Mucosa of descending colon (tissue), 3 donors: ENCODE measurements at regions not wholly inside any gene's neighbourhood (a gene's known extent, or its start where the extent isn't known, plus 50 kb on each side); places are given as distances from the start of the nearest gene placed in this dataset.
A peak's percentile ranks its signal among the peaks of the same experiment; 100 is the strongest.
"Not testable (repeated sequence)": the region's sequence is repeated elsewhere in the genome, so short reads cannot be mapped to it uniquely, and the experiment has no call there.

Experiments
- ATAC-seq: fragments of 200-7000 bp; cut with Tn5 transposase; one replicate; pipeline ENCODE4 v1.9.1; 2020; ENCODE audit warnings: mild to moderate bottlenecking, moderate library complexity
- DNase-seq, 3 donors: peaks; one replicate each; pipeline ENCODE4 v3.0.0-alpha.2; 2020
- H3K36me3 ChIP-seq: fragments of 200-600 bp; one replicate; pipeline ENCODE4 v1.8.0; 2021; ENCODE audit warnings: low read depth, mild to moderate bottlenecking
- H3K4me1 ChIP-seq: fragments of 200-600 bp; one replicate; pipeline ENCODE4 v1.8.0; 2021; ENCODE audit warnings: low read depth, mild to moderate bottlenecking
- H3K4me3 ChIP-seq: fragments of 200-600 bp; one replicate; pipeline ENCODE4 v1.8.0; 2021; ENCODE audit warnings: mild to moderate bottlenecking
- H3K9me3 ChIP-seq: fragments of 200-600 bp; one replicate; pipeline ENCODE4 v1.8.0; 2021; ENCODE audit warnings: mild to moderate bottlenecking
- intact Hi-C, 2 donors: fragments of 100-400 bp; cut with DNase I in 1 of 2; cut with micrococcal nuclease in 1 of 2; formaldehyde crosslinking; loops; one replicate each; pipeline versions ENCODE4 v1.11.0 to v1.11.1; 2022; cut with DNase I, micrococcal nuclease
- TF ChIP-seq, protein P1 (sequence below): fragments of 200-600 bp; IDR thresholded peaks from one replicate; pipeline ENCODE4 v1.8.0; 2022; ENCODE audit warnings: antibody characterized with exemption, mild to moderate bottlenecking
- donor health status: DM: no; HTN: no; CAD: no; lungs with moderate emphysema.
- donor health status: DM: no; HTN: no; CAD: no.
- donor health status: DM: no; HTN: yes; CAD: no.

DNA sequence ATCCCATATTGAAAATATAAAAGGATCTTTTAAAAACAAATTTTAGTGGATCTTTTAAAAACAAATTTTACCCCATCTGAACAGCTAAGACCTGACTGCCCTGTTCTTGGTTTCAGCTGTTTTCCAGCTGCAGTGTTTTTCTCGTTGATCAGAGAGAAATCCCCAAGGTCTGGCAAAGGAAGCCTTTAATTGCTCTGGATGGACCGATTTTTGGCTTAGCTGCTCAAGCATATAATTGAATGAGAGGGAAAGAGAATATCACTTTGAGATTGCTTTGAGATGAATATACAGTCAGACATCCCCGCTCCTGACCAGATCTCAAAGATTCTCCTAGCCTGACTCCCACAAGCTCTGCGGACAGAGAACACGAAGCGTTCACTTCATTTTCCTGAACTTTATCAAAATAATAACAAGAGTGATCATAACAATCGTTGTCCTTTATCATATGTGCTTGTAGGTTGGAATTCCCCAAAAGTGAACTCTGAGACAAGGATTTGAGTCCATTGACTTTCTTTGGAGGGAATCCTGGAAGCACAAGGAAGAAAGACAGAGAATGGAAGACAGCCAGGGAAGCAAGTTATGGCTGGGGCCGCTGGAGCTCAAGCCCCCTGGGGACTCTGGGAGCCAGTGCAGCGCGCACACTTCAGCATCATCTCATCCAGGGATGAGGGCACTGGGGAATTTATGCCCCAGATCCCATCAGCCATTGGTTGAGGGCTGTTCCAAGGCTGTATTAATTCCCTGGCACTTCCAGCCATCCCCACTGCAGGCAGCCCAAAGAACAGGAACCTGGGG lies 101.3 kb downstream of the SNX5 start:
- intact Hi-C loops, result no loop called here

DNA sequence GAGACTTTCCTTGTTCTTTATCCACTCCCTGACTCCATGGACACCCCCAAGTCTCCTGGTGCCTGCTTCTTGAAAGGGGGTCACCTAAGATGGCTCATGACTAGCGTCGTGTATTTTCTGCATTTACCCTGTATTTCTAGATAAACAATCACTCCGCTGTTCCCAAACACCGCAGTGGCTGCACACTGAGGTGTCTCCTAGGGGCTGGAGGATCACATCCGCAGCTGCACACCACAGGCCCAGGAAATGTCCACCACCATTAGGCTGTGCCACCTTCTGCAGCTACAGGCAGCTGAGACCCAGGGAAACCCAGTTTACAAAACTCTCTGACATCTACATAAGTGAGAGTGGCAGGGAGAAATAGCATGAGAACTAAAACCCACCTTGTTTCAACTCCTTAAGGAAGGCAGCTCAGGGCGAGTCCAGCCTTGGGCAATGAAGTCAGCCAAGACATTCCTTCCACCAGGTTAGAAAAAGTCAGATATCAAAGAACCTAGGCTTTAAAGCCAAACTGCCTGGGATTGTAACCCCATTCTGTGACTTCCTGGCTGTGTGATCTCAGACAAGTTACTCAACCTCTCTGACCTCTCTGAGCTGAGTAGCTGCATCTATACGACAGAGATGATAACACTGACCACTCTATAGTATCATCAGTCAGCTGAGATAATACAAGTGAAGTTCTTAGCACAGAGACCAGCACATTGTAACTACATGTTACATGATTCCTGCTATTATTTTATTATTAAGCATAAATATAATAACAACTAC lies 102.2 kb downstream of the SNX5 start:
- H3K4me1 ChIP-seq, result peaks cover 27% of the 10 kb centered on the region
- no peaks in the 10 kb centered on the region for H3K36me3 ChIP-seq
- no peak overlapping the region for H3K4me3 ChIP-seq
- no peak for ATAC-seq
- TF ChIP-seq, protein P1, sequence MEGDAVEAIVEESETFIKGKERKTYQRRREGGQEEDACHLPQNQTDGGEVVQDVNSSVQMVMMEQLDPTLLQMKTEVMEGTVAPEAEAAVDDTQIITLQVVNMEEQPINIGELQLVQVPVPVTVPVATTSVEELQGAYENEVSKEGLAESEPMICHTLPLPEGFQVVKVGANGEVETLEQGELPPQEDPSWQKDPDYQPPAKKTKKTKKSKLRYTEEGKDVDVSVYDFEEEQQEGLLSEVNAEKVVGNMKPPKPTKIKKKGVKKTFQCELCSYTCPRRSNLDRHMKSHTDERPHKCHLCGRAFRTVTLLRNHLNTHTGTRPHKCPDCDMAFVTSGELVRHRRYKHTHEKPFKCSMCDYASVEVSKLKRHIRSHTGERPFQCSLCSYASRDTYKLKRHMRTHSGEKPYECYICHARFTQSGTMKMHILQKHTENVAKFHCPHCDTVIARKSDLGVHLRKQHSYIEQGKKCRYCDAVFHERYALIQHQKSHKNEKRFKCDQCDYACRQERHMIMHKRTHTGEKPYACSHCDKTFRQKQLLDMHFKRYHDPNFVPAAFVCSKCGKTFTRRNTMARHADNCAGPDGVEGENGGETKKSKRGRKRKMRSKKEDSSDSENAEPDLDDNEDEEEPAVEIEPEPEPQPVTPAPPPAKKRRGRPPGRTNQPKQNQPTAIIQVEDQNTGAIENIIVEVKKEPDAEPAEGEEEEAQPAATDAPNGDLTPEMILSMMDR, result no peak
- intact Hi-C loops, result no loop called here
- no peak for DNase-seq
- H3K9me3 ChIP-seq, result no peaks in the 10 kb centered on the region

More for the DNA sequence above, 101.3 kb downstream of the SNX5 start:
- H3K4me3 ChIP-seq, result no peak overlapping the region
- TF ChIP-seq, protein P1, result no peak
- peaks cover 21% of the 10 kb centered on the region for H3K4me1 ChIP-seq
- ATAC-seq, result no peak
- H3K9me3 ChIP-seq, result no peaks in the 10 kb centered on the region
- DNase-seq, result no peak
- H3K36me3 ChIP-seq, result no peaks in the 10 kb centered on the region

DNA sequence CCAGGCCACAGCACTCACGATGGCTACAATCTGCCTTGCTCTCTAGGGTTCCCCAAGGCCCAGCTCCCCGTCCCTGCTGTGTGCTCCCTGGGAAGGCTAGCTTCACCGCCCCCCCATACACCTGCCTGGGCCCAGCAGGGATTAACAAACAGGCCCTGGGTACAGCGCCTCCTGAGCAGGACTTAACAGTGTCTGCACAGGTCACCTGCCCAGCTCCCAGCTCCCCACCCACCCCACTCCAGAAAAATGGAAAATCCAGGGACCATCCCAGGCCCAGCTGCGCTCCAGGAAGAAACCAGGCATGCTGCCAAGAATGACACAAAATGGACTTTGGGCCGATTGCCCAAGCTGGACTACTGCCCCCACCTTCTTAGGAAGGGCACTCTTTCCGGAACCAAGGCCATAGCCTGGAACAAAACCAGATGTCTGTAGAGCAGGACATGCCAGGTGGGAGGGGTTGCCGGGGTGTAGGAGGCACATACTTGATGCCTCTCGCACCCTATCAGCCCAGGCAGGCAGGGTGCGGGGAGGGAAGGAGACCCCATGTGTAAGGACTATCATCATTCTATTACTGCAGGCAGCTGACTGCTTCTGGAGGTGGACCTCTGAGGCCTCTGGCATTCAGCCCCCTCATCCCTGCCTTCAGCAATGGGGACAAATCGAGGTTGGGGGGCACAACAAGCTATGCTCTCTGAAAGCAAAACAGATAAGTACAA lies 104.9 kb downstream of the SNX5 start:
- H3K4me3 ChIP-seq, result no peak overlapping the region
- H3K4me1 ChIP-seq, result peaks cover 46% of the 10 kb centered on the region
- no peaks in the 10 kb centered on the region for H3K9me3 ChIP-seq
- intact Hi-C loops, result no loop called here
- DNase-seq (peak; percentile 75 to 86 (median 80)), ATAC-seq (peak; percentile 90)
- no peaks in the 10 kb centered on the region for H3K36me3 ChIP-seq
- TF ChIP-seq, protein P1, result no peak

DNA sequence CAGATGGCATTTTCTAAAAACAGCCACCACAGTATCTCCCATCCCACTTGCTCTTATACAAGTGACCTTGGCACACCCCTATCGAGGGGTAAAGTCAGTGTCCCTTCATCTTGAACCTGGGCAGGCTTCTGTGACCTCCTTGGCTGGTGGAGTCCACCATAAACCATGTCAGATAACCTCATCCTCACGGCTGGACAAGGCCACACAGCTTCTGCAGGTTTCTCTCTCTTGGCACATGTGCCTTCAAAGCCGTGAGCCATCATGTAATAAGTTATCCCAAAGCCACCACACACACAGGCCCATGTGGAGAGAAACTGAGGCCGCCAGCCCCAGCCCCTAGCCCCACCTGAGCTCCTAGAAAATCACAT lies 105.4 kb downstream of the SNX5 start:
- DNase-seq (no peak), ATAC-seq (no peak)
- no peaks in the 10 kb centered on the region for H3K9me3 ChIP-seq
- TF ChIP-seq, protein P1, result no peak
- no peaks in the 10 kb centered on the region for H3K36me3 ChIP-seq
- H3K4me1 ChIP-seq, result peaks cover 46% of the 10 kb centered on the region
- intact Hi-C loops, result no loop called here
- H3K4me3 ChIP-seq, result no peak overlapping the region

DNA sequence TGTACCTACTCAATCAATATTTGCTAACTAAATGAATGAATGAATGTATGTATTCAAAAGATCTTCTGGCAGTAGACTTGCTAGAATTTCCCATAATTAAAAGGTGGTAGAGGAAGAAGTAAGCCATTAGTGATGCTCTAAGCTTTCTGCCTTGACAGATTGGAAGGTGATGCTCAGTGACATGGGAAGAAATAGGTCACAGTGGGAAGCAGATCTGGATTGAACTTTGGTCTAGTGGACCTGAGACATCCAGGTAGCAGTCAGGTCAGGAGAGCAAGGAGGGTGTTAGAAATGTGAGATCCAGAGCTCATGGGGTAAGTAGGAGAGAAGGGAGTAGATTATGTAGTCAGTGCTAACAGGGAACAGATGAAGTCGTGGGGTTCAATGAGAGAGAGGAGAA lies 106.4 kb downstream of the SNX5 start:
- intact Hi-C loops, result no loop called here
- TF ChIP-seq, protein P1, result no peak
- Histone ChIP-seq H3K4me1 (peaks cover 46% of the 10 kb centered on the region), H3K9me3 (no peaks in the 10 kb centered on the region), H3K36me3 (no peaks in the 10 kb centered on the region), H3K4me3 (no peak overlapping the region)
- no peak for ATAC-seq
- no peak for DNase-seq

DNA sequence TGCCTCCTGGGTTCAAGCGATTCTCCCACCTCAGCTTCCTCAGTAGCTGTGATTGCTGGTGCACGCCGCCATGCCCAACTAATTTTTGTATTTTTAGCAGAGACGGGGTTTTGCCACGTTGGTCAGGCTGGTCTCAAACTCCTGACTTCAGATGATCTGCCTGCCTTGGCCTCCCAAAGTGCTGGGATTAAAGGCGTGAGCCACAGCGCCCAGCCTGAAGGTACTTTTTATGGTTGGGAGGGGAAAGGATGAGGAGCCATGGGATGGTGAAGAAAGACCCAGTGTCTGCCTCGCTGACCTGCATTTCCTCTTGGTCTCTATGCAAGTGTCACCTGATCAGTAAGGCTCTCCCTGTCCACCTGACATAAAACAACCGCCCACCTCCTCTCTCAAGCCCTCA lies 107.0 kb downstream of the SNX5 start:
- intact Hi-C loops, ATAC-seq, DNase-seq, H3K9me3 ChIP-seq, H3K4me3 ChIP-seq, H3K36me3 ChIP-seq: not testable (repeated sequence)
- peaks cover 46% of the 10 kb centered on the region for H3K4me1 ChIP-seq
